Lower leg skin (tissue), 3 donors: ENCODE measurements at regions not wholly inside any gene's neighbourhood (a gene's known extent, or its start where the extent isn't known, plus 50 kb on each side); places are given as distances from the start of the nearest gene placed in this dataset.

ENCODE experiments used
- CTCF ChIP-seq, 3 donors: fragments of 450-650 bp; IDR thresholded peaks; one replicate each; pipeline ENCODE4 v1.5.1; 2016; ENCODE audit warnings: antibody characterized with exemption in 3 of 3, mild to moderate bottlenecking in 3 of 3, moderate library complexity in 2 of 3
- POLR2A ChIP-seq, 2 donors: fragments of 450-650 bp; IDR thresholded peaks; one replicate each; pipeline ENCODE4 v1.6.1; 2016 to 2017; ENCODE audit warnings: antibody characterized with exemption in 2 of 2, mild to moderate bottlenecking in 1 of 2, moderate library complexity in 1 of 2

DNA sequence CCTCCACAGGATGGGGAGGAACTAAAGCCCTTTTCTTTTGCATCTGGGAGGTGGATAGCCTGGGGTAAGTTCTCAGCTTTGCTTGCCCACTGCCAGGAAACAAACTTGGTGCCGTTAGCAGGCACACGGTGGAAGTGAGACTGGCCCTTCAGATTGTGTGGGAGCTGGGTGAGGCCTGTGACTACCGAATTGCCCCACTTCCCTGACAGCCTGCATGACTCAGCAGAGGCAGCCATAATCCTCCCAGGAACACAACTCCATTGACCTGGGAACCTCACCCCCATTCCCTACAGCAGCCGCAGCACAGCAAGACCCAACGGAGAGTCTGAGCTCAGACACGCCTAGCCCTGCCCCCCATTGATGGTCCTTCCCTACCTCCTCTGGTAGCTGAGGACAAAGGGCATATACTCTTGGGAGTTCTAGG, 282.6 kb downstream of the KLF13 start:
- no peak for TF ChIP-seq CTCF (IDR thresholded peaks at IDR 0.05)
- TF ChIP-seq POLR2A (IDR thresholded peaks at IDR 0.05): no peak
